CD4-positive, CD25-positive, alpha-beta regulatory T cell (primary cell): ENCODE measurements at regions not wholly inside any gene's neighbourhood (a gene's known extent, or its start where the extent isn't known, plus 50 kb on each side); places are given as distances from the start of the nearest gene placed in this dataset.
A peak's percentile ranks its signal among the peaks of the same experiment; 100 is the strongest.

Source experiments
- ATAC-seq, 2 donors: fragments of 150-1000 bp; cut with Tn5 transposase; one replicate each; pipeline ENCODE4 v1.10.0; 2021; ENCODE audit warnings: low read depth in 2 of 2, moderate number of reproducible peaks in 2 of 2, moderate library complexity in 1 of 2
- DNase-seq, 3 donors: peaks; one replicate each; pipeline versions ENCODE4 v3.0.0 to v3.0.0-alpha.2; 2012 to 2022; ENCODE audit warnings: mixed read lengths in 1 of 3
- H3K27ac ChIP-seq: one replicate; pipeline ENCODE4 v1.7.0; 2013; ENCODE audit warnings: mild to moderate bottlenecking, low read length; ENCODE audit not compliant: insufficient read depth, poor library complexity, severe bottlenecking
- H3K27me3 ChIP-seq: one replicate; pipeline ENCODE4 v1.7.0; 2013; ENCODE audit warnings: low read length; ENCODE audit not compliant: control insufficient read depth, insufficient read depth
- H3K36me3 ChIP-seq: one replicate; pipeline ENCODE4 v1.7.0; 2013; ENCODE audit warnings: mild to moderate bottlenecking, low read length, moderate library complexity; ENCODE audit not compliant: control insufficient read depth, insufficient read depth
- H3K4me1 ChIP-seq: 2 replicates; pipeline ENCODE4 v1.7.0; 2013; ENCODE audit warnings: mild to moderate bottlenecking, low read length; ENCODE audit not compliant: insufficient read depth, control insufficient read depth, poor library complexity, severe bottlenecking
- H3K4me3 ChIP-seq: one replicate; pipeline ENCODE4 v1.7.0; 2013; ENCODE audit warnings: low read depth, mild to moderate bottlenecking, low read length, moderate library complexity
- H3K9me3 ChIP-seq, 2 experiments: 1 replicate in 1 of 2; 2 replicates in 1 of 2; pipeline ENCODE4 v1.7.0; 2013; ENCODE audit warnings: low read length in 2 of 2, mild to moderate bottlenecking in 1 of 2, moderate library complexity in 1 of 2; ENCODE audit not compliant: control insufficient read depth in 2 of 2
- H3K27ac Mint-ChIP-seq, 3 donors: one replicate each; pipeline ENCODE4 v1.8.0; 2020 to 2022; ENCODE audit warnings: mild to moderate bottlenecking in 3 of 3, mixed read lengths in 3 of 3, moderate library complexity in 2 of 3
- H3K27me3 Mint-ChIP-seq: one replicate; pipeline ENCODE4 v1.8.0; 2022; ENCODE audit warnings: mild to moderate bottlenecking, mixed read lengths
- H3K36me3 Mint-ChIP-seq: one replicate; pipeline ENCODE4 v1.8.0; 2020; ENCODE audit warnings: mixed read lengths
- H3K4me1 Mint-ChIP-seq, 4 donors: one replicate each; pipeline ENCODE4 v1.8.0; 2020 to 2022; ENCODE audit warnings: mixed read lengths in 4 of 4, mild to moderate bottlenecking in 1 of 4
- H3K4me3 Mint-ChIP-seq, 4 donors: one replicate each; pipeline ENCODE4 v1.8.0; 2020 to 2022; ENCODE audit warnings: mild to moderate bottlenecking in 4 of 4, mixed read lengths in 4 of 4, moderate library complexity in 3 of 4
- H3K9me3 Mint-ChIP-seq, 7 donors: one replicate each; pipeline ENCODE4 v1.8.0; 2020 to 2022; ENCODE audit warnings: mixed read lengths in 7 of 7, mild to moderate bottlenecking in 3 of 7, moderate library complexity in 2 of 7

DNA sequence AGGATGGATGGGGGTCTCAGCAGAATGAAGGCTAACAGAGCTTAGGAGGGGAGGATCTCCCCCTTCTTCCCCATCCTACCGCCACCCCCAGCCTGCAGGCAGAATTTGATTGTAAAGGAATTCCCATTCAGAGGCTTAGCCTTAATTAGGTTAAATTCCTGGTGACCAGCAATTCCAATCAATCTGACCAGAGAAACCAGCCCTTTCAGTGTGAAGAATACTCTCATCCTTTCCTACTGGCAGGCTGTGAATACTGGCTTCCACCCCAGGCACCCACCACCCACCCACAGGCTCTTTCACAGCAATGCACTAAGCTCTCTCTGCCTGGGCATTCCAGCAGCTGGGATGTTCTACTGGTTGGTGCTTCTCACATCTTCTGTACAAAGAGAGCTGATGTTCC is 137.9 kb upstream of the LYZL1 start:
- Mint-ChIP-seq H3K4me1 (no peaks in the 10 kb centered on the region), H3K4me3 (peak overlapping the region in 1 of 4 donors; percentile 68), H3K27me3 (peaks cover 4% of the 10 kb centered on the region), H3K36me3 (no peaks in the 10 kb centered on the region), H3K9me3 (peaks cover 0 to 3% (median 0%) of the 10 kb centered on the region in 7 donors), H3K27ac (no peak overlapping the region)
- Histone ChIP-seq H3K27me3 (no peaks in the 10 kb centered on the region), H3K9me3 (no peaks in the 10 kb centered on the region), H3K27ac (no peak overlapping the region), H3K4me1 (no peaks in the 10 kb centered on the region), H3K36me3 (no peaks in the 10 kb centered on the region), H3K4me3 (no peak overlapping the region)
- no peak for ATAC-seq
- DNase-seq, result no peak

DNA sequence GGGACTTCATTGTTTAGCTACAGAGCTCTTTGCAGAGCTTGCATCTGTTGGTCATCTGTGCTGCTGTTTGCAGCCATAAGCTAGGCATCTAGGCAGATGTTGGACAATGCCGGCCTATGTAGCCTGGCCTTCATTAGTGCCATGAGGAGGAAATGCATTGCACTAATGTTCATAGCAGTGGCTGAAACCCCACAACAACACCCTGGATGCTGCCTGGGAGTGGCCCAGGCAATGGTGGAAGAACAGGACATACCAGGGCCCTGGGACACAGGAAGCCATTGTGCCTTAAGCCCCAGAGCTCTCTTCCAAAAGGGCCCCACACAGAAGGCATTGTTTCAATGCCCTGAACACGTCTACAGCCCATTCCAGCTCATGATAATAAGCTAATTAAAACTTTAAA is 131.5 kb upstream of the LYZL1 start:
- Histone ChIP-seq H3K27me3 (peaks cover 3% of the 10 kb centered on the region), H3K27ac (no peak overlapping the region), H3K4me1 (no peaks in the 10 kb centered on the region), H3K4me3 (no peak overlapping the region), H3K9me3 (no peaks in the 10 kb centered on the region), H3K36me3 (no peaks in the 10 kb centered on the region)
- no peak for DNase-seq
- H3K27ac Mint-ChIP-seq, result no peak overlapping the region
- no peaks in the 10 kb centered on the region for H3K36me3 Mint-ChIP-seq
- no peak for ATAC-seq
- peaks cover 4% of the 10 kb centered on the region for H3K27me3 Mint-ChIP-seq
- H3K4me3 Mint-ChIP-seq, result no peak overlapping the region
- no peaks in the 10 kb centered on the region for H3K4me1 Mint-ChIP-seq
- H3K9me3 Mint-ChIP-seq, result peaks cover 0 to 4% (median 0%) of the 10 kb centered on the region in 7 donors

DNA sequence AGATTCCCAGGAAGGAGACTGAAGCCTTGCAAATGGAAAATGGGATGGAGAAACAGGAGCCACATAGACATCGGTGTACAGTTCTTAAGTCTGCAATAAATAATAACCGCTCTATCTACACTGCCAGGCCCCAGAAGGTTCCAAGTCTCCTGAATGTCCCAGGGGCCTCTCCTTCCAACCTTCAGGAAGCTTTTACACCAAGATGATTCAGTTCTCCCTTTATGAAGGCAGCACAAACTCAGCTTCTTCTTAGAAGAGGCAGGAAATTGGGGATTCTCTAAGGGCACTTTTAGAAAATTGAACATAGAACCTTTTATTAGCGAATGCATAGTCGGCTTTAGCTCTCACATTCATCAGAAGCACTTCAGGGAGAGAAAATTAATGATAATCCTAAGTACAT is 130.8 kb upstream of the LYZL1 start:
- Mint-ChIP-seq H3K36me3 (no peaks in the 10 kb centered on the region), H3K27ac (no peak overlapping the region), H3K4me1 (no peaks in the 10 kb centered on the region), H3K27me3 (peaks cover 4% of the 10 kb centered on the region), H3K4me3 (no peak overlapping the region), H3K9me3 (peaks cover 0 to 4% (median 0%) of the 10 kb centered on the region in 7 donors)
- DNase-seq (no peak), ATAC-seq (no peak)
- Histone ChIP-seq H3K4me3 (no peak overlapping the region), H3K9me3 (no peaks in the 10 kb centered on the region), H3K4me1 (no peaks in the 10 kb centered on the region), H3K27ac (no peak overlapping the region), H3K27me3 (peaks cover 3% of the 10 kb centered on the region), H3K36me3 (no peaks in the 10 kb centered on the region)

DNA sequence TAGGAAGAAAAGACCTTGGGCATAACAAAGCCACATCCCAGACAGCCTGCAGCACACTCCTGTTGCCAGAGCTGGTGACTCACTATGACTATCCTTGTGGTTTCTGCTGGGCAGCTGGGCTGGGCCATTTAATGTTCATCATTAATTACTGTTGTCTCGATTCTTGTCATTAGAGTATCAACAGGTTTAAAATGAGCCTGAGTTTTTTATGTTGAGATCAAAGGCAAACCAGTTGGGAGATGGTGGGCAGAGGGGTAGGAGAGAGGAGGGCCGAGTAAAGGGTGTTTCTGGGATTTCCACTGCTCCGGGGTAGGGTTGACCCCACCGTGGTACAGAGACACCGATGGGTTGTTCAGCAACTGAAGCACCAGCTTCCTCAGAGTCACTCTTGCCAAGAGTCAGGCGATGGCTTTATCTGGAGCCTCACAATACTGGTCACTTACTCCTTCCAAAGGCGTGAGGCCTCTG is 128.7 kb upstream of the LYZL1 start:
- Mint-ChIP-seq H3K27me3 (peaks cover 6% of the 10 kb centered on the region), H3K36me3 (no peaks in the 10 kb centered on the region), H3K4me3 (no peak overlapping the region), H3K27ac (no peak overlapping the region), H3K4me1 (no peaks in the 10 kb centered on the region), H3K9me3 (peaks cover 0 to 8% (median 2%) of the 10 kb centered on the region in 7 donors)
- DNase-seq (no peak), ATAC-seq (no peak)
- Histone ChIP-seq H3K36me3 (no peaks in the 10 kb centered on the region), H3K27ac (no peak overlapping the region), H3K9me3 (no peaks in the 10 kb centered on the region), H3K4me1 (no peaks in the 10 kb centered on the region), H3K4me3 (no peak overlapping the region), H3K27me3 (peaks cover 3% of the 10 kb centered on the region)

DNA sequence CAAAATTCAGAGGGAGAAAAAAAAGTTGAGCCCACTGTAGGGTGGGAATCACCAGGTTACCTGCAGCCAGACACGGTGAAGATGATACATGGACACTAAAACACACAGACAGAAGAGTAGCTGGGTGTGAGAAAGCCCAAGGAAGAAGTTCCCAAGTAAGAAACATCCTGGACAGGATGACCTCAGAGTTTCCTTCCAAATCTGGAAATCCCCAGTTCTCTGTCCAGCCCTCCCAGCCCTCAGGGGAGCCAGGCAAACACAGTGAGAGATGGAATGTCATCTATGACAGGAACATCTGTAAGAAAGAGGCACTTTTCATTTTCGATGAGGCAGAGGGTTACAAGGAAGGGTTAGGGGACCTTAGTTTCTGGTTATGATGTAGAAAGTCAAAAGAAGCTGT is 125.1 kb upstream of the LYZL1 start:
- no peaks in the 10 kb centered on the region for H3K4me1 ChIP-seq
- Mint-ChIP-seq H3K27me3 (peaks cover 8% of the 10 kb centered on the region), H3K9me3 (peaks cover 0 to 10% (median 5%) of the 10 kb centered on the region in 7 donors), H3K27ac (no peak overlapping the region), H3K36me3 (no peaks in the 10 kb centered on the region), H3K4me3 (no peak overlapping the region), H3K4me1 (no peaks in the 10 kb centered on the region)
- no peaks in the 10 kb centered on the region for H3K27me3 ChIP-seq
- no peak for ATAC-seq
- no peaks in the 10 kb centered on the region for H3K36me3 ChIP-seq
- H3K9me3 ChIP-seq, result no peaks in the 10 kb centered on the region
- H3K27ac ChIP-seq, result no peak overlapping the region
- no peak for DNase-seq
- H3K4me3 ChIP-seq, result no peak overlapping the region

DNA sequence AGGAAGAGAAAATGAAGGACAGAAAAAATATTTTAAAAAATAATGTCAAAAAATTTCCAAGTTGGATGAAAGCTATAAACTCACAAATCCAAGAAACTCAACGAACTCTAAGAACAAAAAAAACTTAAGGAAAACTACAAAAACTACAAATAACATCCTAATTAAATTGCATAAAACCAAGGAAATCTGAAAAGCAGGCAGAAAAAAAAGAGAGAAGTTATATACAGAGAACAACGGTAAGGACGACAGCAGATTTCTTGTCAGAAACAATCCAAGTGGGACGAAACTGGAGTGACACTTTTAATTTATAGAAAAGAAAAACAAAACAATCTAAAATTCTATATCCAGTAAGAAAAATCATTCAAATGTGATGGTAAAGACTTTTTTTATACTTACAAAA is 122.2 kb upstream of the LYZL1 start:
- no peaks in the 10 kb centered on the region for H3K4me1 ChIP-seq
- DNase-seq (no peak), ATAC-seq (no peak)
- peaks cover 0 to 3% of the 10 kb centered on the region in 2 experiments for H3K9me3 ChIP-seq
- H3K27me3 ChIP-seq, result no peaks in the 10 kb centered on the region
- H3K4me3 ChIP-seq, result no peak overlapping the region
- peaks cover 4% of the 10 kb centered on the region for H3K27me3 Mint-ChIP-seq
- peaks cover 0 to 28% (median 8%) of the 10 kb centered on the region in 7 donors for H3K9me3 Mint-ChIP-seq
- H3K27ac ChIP-seq, result no peak overlapping the region
- no peaks in the 10 kb centered on the region for H3K36me3 ChIP-seq
- H3K36me3 Mint-ChIP-seq, result no peaks in the 10 kb centered on the region
- H3K4me1 Mint-ChIP-seq, result no peaks in the 10 kb centered on the region
- no peak overlapping the region for H3K27ac Mint-ChIP-seq
- no peak overlapping the region for H3K4me3 Mint-ChIP-seq

DNA sequence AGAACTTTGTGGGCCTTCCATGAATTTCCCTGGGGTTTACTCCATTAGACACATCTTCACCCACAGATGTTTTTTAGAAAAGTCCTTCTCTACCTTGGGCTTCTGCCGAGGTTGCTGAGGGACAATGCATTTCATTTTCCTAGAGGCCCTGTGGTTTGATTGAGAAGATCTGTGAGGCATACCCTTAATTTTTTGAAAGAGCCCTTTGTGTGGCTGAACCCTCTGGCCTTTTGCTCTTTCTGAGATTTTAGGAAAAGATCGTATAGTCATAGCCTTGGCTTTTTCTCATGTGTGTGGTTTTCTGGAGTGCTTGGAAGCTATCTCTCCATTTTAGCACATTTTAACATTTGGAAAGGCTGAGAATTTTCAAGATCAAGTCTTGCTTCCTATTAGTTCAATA is 119.8 kb upstream of the LYZL1 start:
- Histone ChIP-seq H3K4me3 (no peak overlapping the region), H3K27ac (no peak overlapping the region), H3K4me1 (no peaks in the 10 kb centered on the region), H3K36me3 (no peaks in the 10 kb centered on the region), H3K9me3 (peaks cover 0 to 3% of the 10 kb centered on the region in 2 experiments), H3K27me3 (no peaks in the 10 kb centered on the region)
- Mint-ChIP-seq H3K27ac (no peak overlapping the region), H3K9me3 (peaks cover 0 to 36% (median 6%) of the 10 kb centered on the region in 7 donors), H3K4me3 (no peak overlapping the region), H3K27me3 (peaks cover 4% of the 10 kb centered on the region), H3K36me3 (no peaks in the 10 kb centered on the region), H3K4me1 (no peaks in the 10 kb centered on the region)
- DNase-seq (no peak), ATAC-seq (no peak)

DNA sequence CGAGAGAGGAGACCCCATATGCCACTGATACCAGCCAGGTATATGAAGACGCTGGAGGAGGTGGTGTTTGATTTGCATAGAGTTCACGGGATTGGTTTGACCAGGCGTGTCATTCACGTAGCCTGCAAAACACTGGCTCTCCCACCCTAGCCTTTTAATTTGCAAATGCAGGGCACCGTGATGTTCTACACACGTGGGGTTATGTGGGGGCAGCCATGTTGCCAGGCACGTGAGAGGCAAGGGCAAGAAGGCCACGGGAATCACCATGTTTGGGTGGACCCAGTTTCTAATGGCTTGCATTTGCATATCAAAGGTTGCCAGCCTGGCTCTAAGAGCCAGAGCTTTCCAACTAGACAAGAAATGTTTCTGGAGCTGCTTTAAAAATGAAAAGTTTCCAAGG is 117.2 kb upstream of the LYZL1 start:
- no peak overlapping the region for H3K27ac ChIP-seq
- ATAC-seq, result no peak
- H3K36me3 ChIP-seq, result no peaks in the 10 kb centered on the region
- no peak overlapping the region for H3K4me3 Mint-ChIP-seq
- DNase-seq, result no peak
- no peak overlapping the region for H3K27ac Mint-ChIP-seq
- peaks cover 0 to 26% (median 7%) of the 10 kb centered on the region in 7 donors for H3K9me3 Mint-ChIP-seq
- no peaks in the 10 kb centered on the region for H3K4me1 Mint-ChIP-seq
- H3K4me3 ChIP-seq, result no peak overlapping the region
- H3K9me3 ChIP-seq, result peaks cover 0 to 3% of the 10 kb centered on the region in 2 experiments
- no peaks in the 10 kb centered on the region for H3K27me3 Mint-ChIP-seq
- H3K4me1 ChIP-seq, result no peaks in the 10 kb centered on the region
- H3K27me3 ChIP-seq, result peaks cover 1% of the 10 kb centered on the region
- H3K36me3 Mint-ChIP-seq, result no peaks in the 10 kb centered on the region
